WERI-Rb-1 (cell line): ENCODE measurements at regions not wholly inside any gene's neighbourhood (a gene's known extent, or its start where the extent isn't known, plus 50 kb on each side); places are given as distances from the start of the nearest gene placed in this dataset.

ENCODE experiments used
- DNase-seq: peaks from one replicate; pipeline ENCODE4 v3.0.0-alpha.2; 2020
- H3K27ac ChIP-seq: fragments of 250-450 bp; sonication (Bioruptor Pico); 2 replicates; pipeline ENCODE4 v1.5.1; 2020; ENCODE audit warnings: mild to moderate bottlenecking, moderate library complexity
- H3K27me3 ChIP-seq: fragments of 250-450 bp; sonication (Bioruptor Pico); 2 replicates; pipeline ENCODE4 v1.5.1; 2021; ENCODE audit warnings: mild to moderate bottlenecking, low read depth, moderate library complexity; ENCODE audit not compliant: insufficient read depth, severe bottlenecking
- H3K36me3 ChIP-seq: fragments of 250-450 bp; sonication (Bioruptor Pico); 2 replicates; pipeline ENCODE4 v1.5.1; 2020; ENCODE audit warnings: mild to moderate bottlenecking, moderate library complexity
- H3K4me3 ChIP-seq: 2 replicates; pipeline ENCODE4 v1.5.1; 2011; ENCODE audit warnings: low read depth, mild to moderate bottlenecking, control low read depth, low read length
- H3K9me3 ChIP-seq: fragments of 250-450 bp; sonication (Bioruptor Pico); 2 replicates; pipeline ENCODE4 v1.5.1; 2021; ENCODE audit warnings: mild to moderate bottlenecking, moderate library complexity; ENCODE audit not compliant: severe bottlenecking
- TF ChIP-seq, protein P1 (sequence below): IDR thresholded peaks from 2 replicates; pipeline ENCODE4 v1.5.1; 2011; ENCODE audit warnings: low read depth, mild to moderate bottlenecking, control low read depth, inconsistent platforms, low read length

DNA sequence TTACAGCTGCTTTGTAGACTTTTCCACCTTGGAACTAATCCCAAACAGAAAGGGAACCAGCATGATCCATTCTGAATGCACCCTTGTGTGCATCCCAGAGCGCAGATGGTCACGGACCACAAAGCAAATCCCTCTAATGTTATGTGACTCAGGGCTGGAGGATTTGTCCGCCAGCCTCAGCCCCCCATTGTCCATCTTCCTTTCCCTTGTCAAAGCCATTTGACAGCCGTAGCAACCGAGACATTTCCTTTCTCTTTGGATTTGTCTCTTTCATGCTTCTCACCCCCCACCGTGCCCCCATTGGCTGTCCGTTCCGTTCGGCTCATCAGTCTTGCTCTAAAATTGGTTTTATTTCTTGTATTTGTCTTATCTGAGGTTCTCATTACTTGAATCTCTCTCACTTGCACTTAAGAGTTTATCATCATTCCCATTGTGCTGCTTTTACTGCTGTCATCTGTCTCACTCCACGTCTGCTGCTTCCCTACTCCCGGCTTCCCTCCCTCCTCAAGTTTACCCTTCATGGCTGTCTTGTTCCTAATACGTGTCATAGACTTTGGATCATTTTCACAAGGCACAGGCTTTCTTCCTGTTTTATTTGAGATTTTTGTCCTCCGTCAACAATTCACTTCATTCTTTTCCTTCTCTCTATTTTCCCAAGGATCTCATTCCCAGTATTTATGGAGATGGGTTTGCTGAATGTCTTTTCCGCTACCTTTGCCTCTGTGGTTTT, 163.4 kb upstream of the ERCC4 start:
- peak; percentile 70 for DNase-seq
- H3K4me3 ChIP-seq, result peak overlapping the region; percentile 32
- no peaks in the 10 kb centered on the region for H3K36me3 ChIP-seq
- TF ChIP-seq, protein P1, sequence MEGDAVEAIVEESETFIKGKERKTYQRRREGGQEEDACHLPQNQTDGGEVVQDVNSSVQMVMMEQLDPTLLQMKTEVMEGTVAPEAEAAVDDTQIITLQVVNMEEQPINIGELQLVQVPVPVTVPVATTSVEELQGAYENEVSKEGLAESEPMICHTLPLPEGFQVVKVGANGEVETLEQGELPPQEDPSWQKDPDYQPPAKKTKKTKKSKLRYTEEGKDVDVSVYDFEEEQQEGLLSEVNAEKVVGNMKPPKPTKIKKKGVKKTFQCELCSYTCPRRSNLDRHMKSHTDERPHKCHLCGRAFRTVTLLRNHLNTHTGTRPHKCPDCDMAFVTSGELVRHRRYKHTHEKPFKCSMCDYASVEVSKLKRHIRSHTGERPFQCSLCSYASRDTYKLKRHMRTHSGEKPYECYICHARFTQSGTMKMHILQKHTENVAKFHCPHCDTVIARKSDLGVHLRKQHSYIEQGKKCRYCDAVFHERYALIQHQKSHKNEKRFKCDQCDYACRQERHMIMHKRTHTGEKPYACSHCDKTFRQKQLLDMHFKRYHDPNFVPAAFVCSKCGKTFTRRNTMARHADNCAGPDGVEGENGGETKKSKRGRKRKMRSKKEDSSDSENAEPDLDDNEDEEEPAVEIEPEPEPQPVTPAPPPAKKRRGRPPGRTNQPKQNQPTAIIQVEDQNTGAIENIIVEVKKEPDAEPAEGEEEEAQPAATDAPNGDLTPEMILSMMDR, result no peak
- H3K27ac ChIP-seq, result no peak overlapping the region
- H3K9me3 ChIP-seq, result no peaks in the 10 kb centered on the region
- no peaks in the 10 kb centered on the region for H3K27me3 ChIP-seq

DNA sequence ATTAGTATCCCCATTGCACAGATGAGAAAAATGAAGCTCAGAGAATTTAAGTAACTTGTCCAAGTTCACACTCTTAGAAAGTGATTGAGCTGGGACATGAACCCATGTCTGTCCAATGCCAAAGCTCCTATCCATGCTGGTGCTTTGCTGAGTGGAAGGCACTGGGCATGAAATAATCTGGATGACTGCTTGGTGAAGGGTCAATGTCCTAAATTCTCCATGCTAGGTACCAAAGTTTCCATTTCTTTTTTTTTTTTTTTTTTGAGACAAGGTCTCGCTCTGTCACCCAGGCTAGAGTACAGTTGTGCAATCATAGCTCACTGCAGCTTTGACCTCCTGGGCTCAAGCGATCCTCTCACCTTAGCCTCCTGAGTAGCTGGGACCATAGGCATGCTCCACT, 153.6 kb upstream of the ERCC4 start:
- DNase-seq, result no peak

DNA sequence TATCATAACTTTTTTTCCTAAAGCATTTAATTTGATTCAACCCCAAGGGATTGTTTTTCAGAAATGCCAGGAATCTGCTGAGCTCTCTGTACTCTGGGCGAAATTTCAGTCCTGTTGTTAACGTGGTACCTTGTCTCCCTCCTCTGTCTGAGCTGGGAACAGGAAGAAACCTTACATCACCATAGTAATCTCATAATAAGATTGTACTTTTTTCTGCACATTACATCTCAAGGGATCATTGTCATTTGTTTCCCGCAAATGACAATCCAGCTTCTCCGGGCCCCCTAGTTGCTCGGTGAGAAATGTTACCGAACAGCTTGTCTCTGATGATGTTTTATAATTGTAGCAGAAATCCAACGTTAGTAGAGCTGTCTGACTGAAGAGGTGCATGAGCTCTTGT, 152.7 kb upstream of the ERCC4 start:
- no peaks in the 10 kb centered on the region for H3K36me3 ChIP-seq
- no peaks in the 10 kb centered on the region for H3K27me3 ChIP-seq
- TF ChIP-seq, protein P1, result peak; percentile 27; the same call in 1 of the 2 replicates
- peak; percentile 8 for DNase-seq
- no peak overlapping the region for H3K27ac ChIP-seq
- H3K9me3 ChIP-seq, result no peaks in the 10 kb centered on the region
- H3K4me3 ChIP-seq, result no peak overlapping the region

More for the DNA sequence above, 153.6 kb upstream of the ERCC4 start:
- H3K36me3 ChIP-seq, result no peaks in the 10 kb centered on the region
- no peak overlapping the region for H3K4me3 ChIP-seq
- H3K27me3 ChIP-seq, result no peaks in the 10 kb centered on the region
- H3K9me3 ChIP-seq, result no peaks in the 10 kb centered on the region
- TF ChIP-seq, protein P1, result no peak
- H3K27ac ChIP-seq, result no peak overlapping the region

DNA sequence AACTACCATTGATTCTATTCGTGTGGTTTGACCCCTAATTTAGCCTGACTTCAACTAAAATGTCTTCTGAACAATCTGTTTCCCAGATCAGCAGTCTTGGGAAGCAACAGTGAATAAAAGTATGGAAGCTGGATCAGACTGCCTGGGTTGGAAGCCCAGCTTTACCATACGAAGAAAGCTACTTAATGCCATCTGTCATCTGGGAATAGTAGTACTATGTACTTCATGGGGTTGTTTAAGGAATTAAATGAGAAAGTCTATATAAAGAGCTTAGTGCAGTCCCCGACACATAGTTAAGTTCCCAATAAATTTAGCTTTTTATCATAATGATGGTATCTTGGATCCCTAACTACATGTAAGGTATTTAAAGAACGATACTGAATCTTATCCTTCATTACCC, 151.5 kb upstream of the ERCC4 start:
- H3K27ac ChIP-seq, result no peak overlapping the region
- no peaks in the 10 kb centered on the region for H3K9me3 ChIP-seq
- H3K36me3 ChIP-seq, result no peaks in the 10 kb centered on the region
- DNase-seq, result no peak
- no peak overlapping the region for H3K4me3 ChIP-seq
- TF ChIP-seq, protein P1, result no peak
- no peaks in the 10 kb centered on the region for H3K27me3 ChIP-seq

DNA sequence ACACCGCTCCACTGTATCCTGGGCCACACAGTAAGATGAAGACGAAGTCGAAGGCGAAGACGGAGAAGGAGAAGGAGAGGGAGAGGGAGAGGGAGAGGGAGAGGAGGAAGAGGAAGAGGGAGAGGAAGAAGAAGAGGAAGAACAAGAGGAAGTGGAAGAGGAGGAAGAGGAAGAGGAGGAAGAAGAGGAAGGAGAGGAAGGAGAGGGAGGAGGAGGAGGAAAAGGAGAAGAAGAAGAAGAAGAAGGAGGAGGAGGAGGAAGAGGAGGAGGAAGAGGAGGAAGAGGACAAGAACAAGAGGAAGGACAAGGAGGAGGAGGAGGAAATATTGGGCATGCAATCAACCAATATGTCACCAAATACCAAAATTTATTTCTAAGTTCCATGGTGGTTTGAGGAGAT, 149.5 kb upstream of the ERCC4 start:
- no peak overlapping the region for H3K27ac ChIP-seq
- TF ChIP-seq, protein P1, result no peak
- DNase-seq, result no peak
- H3K9me3 ChIP-seq, result no peaks in the 10 kb centered on the region
- no peak overlapping the region for H3K4me3 ChIP-seq
- H3K27me3 ChIP-seq, result no peaks in the 10 kb centered on the region
- no peaks in the 10 kb centered on the region for H3K36me3 ChIP-seq

DNA sequence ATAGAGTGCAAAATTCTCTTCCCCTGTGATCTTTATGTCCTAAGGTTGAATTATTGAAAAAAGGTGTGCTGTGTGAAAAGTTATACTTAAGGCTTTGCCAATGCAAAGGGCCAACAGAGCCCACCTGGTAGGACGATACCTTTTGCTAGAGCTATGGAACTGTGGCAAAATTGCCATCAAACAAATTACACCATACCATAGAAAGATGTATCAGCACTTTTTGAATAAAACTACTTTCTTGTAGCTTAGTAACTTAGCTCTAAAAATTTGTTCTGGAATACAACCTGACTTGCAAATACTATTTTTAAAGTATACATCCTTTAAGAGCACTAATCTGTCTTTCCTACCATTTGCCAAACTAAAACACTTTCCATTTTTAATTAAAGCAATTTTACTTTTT, 147.2 kb upstream of the ERCC4 start:
- Histone ChIP-seq H3K27me3 (no peaks in the 10 kb centered on the region), H3K9me3 (peaks cover 3% of the 10 kb centered on the region), H3K36me3 (no peaks in the 10 kb centered on the region), H3K4me3 (no peak overlapping the region), H3K27ac (no peak overlapping the region)
- TF ChIP-seq, protein P1, result no peak
- no peak for DNase-seq
